ENCODE measurements at regions not wholly inside any gene's neighbourhood (a gene's known extent, or its start where the extent isn't known, plus 50 kb on each side); places are given as distances from the start of the nearest gene placed in this dataset.

- Histone ChIP-seq H3K4me1 (ENCODE audit: control insufficient read depth, insufficient read depth, low read length) (peaks cover 29% of the 10 kb centered on the region), H3K4me3 (ENCODE audit: low read depth, low read length) (no peak overlapping the region)
- WGBS (ENCODE audit: insufficient coverage): 64% methylated on average over 1 of the region's 3 CpGs
Measured at GRCh38 chr11:8740129-8740528, 57.5 kb downstream of the RPL27A start.

GRCh38 chr11:8744423-8744822, 61.8 kb downstream of the RPL27A start:
- Histone ChIP-seq H3K4me1 (ENCODE audit: control insufficient read depth, insufficient read depth, low read length) (peaks cover 24% of the 10 kb centered on the region), H3K36me3 (ENCODE audit: control insufficient read depth, insufficient read depth, low read length) (peaks cover 2% of the 10 kb centered on the region), H3K4me3 (ENCODE audit: low read depth, low read length) (no peak overlapping the region), H3K27me3 (ENCODE audit: control insufficient read depth, insufficient read depth, low read length) (no peaks in the 10 kb centered on the region), H3K9me3 (ENCODE audit: control insufficient read depth, insufficient read depth, low read length) (no peaks in the 10 kb centered on the region), H3K27ac (ENCODE audit: low read depth, low read length) (no peak overlapping the region)
- DNase-seq (ENCODE audit: low read depth in 4 of 6, low spot score in 6 of 6): no peak
- WGBS (ENCODE audit: insufficient coverage): no CpG with 5 or more reads among the region's 1 CpG

More at GRCh38 chr11:8740129-8740528, 57.5 kb downstream of the RPL27A start:
- Histone ChIP-seq H3K27ac (ENCODE audit: low read depth, low read length) (peak overlapping the region; percentile 22), H3K9me3 (ENCODE audit: control insufficient read depth, insufficient read depth, low read length) (no peaks in the 10 kb centered on the region), H3K36me3 (ENCODE audit: control insufficient read depth, insufficient read depth, low read length) (peaks cover 15% of the 10 kb centered on the region), H3K27me3 (ENCODE audit: control insufficient read depth, insufficient read depth, low read length) (no peaks in the 10 kb centered on the region)
- DNase-seq (ENCODE audit: low read depth in 4 of 6, low spot score in 6 of 6): no peak

GRCh38 chr11:8745431-8746253, 63.0 kb downstream of the RPL27A start:
- peaks cover 20% of the 10 kb centered on the region for H3K4me1 ChIP-seq (ENCODE audit: control insufficient read depth, insufficient read depth, low read length)
- H3K36me3 ChIP-seq (ENCODE audit: control insufficient read depth, insufficient read depth, low read length): peaks cover 2% of the 10 kb centered on the region
- H3K27ac ChIP-seq (ENCODE audit: low read depth, low read length): no peak overlapping the region
- DNase-seq (ENCODE audit: low read depth in 4 of 6, low spot score in 6 of 6): no peak
- H3K27me3 ChIP-seq (ENCODE audit: control insufficient read depth, insufficient read depth, low read length): no peaks in the 10 kb centered on the region
- H3K4me3 ChIP-seq (ENCODE audit: low read depth, low read length): no peak overlapping the region
- no peaks in the 10 kb centered on the region for H3K9me3 ChIP-seq (ENCODE audit: control insufficient read depth, insufficient read depth, low read length)
- WGBS (ENCODE audit: insufficient coverage): 83% methylated on average over 4 of the region's 6 CpGs

- WGBS (ENCODE audit: insufficient coverage): 50% methylated on average over 1 of the region's 2 CpGs
- Histone ChIP-seq H3K27ac (ENCODE audit: low read depth, low read length) (no peak overlapping the region), H3K9me3 (ENCODE audit: control insufficient read depth, insufficient read depth, low read length) (no peaks in the 10 kb centered on the region), H3K27me3 (ENCODE audit: control insufficient read depth, insufficient read depth, low read length) (no peaks in the 10 kb centered on the region), H3K4me1 (ENCODE audit: control insufficient read depth, insufficient read depth, low read length) (peaks cover 14% of the 10 kb centered on the region), H3K36me3 (ENCODE audit: control insufficient read depth, insufficient read depth, low read length) (peaks cover 2% of the 10 kb centered on the region), H3K4me3 (ENCODE audit: low read depth, low read length) (no peak overlapping the region)
- DNase-seq (ENCODE audit: low read depth in 4 of 6, low spot score in 6 of 6): no peak
Measured at GRCh38 chr11:8746331-8746974, 63.9 kb downstream of the RPL27A start.

GRCh38 chr11:8747173-8747572, 64.6 kb downstream of the RPL27A start:
- DNase-seq (ENCODE audit: low read depth in 4 of 6, low spot score in 6 of 6): no peak
- Histone ChIP-seq H3K4me3 (ENCODE audit: low read depth, low read length) (no peak overlapping the region), H3K9me3 (ENCODE audit: control insufficient read depth, insufficient read depth, low read length) (no peaks in the 10 kb centered on the region), H3K4me1 (ENCODE audit: control insufficient read depth, insufficient read depth, low read length) (peaks cover 7% of the 10 kb centered on the region), H3K27ac (ENCODE audit: low read depth, low read length) (no peak overlapping the region), H3K36me3 (ENCODE audit: control insufficient read depth, insufficient read depth, low read length) (peaks cover 2% of the 10 kb centered on the region), H3K27me3 (ENCODE audit: control insufficient read depth, insufficient read depth, low read length) (no peaks in the 10 kb centered on the region)

- no peak overlapping the region for H3K27ac ChIP-seq (ENCODE audit: low read depth, low read length)
- H3K27me3 ChIP-seq (ENCODE audit: control insufficient read depth, insufficient read depth, low read length): no peaks in the 10 kb centered on the region
- H3K9me3 ChIP-seq (ENCODE audit: control insufficient read depth, insufficient read depth, low read length): no peaks in the 10 kb centered on the region
- no peak overlapping the region for H3K4me3 ChIP-seq (ENCODE audit: low read depth, low read length)
- no peak for DNase-seq (ENCODE audit: low read depth in 4 of 6, low spot score in 6 of 6)
- 100% methylated on average over 1 of the region's 2 CpGs for WGBS (ENCODE audit: insufficient coverage)
- peaks cover 7% of the 10 kb centered on the region for H3K4me1 ChIP-seq (ENCODE audit: control insufficient read depth, insufficient read depth, low read length)
- H3K36me3 ChIP-seq (ENCODE audit: control insufficient read depth, insufficient read depth, low read length): peaks cover 2% of the 10 kb centered on the region
Measured at GRCh38 chr11:8748317-8748716, 65.7 kb downstream of the RPL27A start.

- Histone ChIP-seq H3K27ac (ENCODE audit: low read depth, low read length) (no peak overlapping the region), H3K4me1 (ENCODE audit: control insufficient read depth, insufficient read depth, low read length) (peaks cover 7% of the 10 kb centered on the region), H3K4me3 (ENCODE audit: low read depth, low read length) (no peak overlapping the region), H3K36me3 (ENCODE audit: control insufficient read depth, insufficient read depth, low read length) (peaks cover 2% of the 10 kb centered on the region), H3K9me3 (ENCODE audit: control insufficient read depth, insufficient read depth, low read length) (no peaks in the 10 kb centered on the region), H3K27me3 (ENCODE audit: control insufficient read depth, insufficient read depth, low read length) (no peaks in the 10 kb centered on the region)
- no peak for DNase-seq (ENCODE audit: low read depth in 4 of 6, low spot score in 6 of 6)
- 100% methylated on average over 1 of the region's 2 CpGs for WGBS (ENCODE audit: insufficient coverage)
Measured at GRCh38 chr11:8749202-8749601, 66.6 kb downstream of the RPL27A start.

GRCh38 chr11:8754241-8754640, 71.6 kb downstream of the RPL27A start:
- H3K4me1 ChIP-seq (ENCODE audit: control insufficient read depth, insufficient read depth, low read length): peaks cover 13% of the 10 kb centered on the region
- DNase-seq (ENCODE audit: low read depth in 4 of 6, low spot score in 6 of 6): no peak
- no peaks in the 10 kb centered on the region for H3K27me3 ChIP-seq (ENCODE audit: control insufficient read depth, insufficient read depth, low read length)
- no peaks in the 10 kb centered on the region for H3K9me3 ChIP-seq (ENCODE audit: control insufficient read depth, insufficient read depth, low read length)
- peaks cover 4% of the 10 kb centered on the region for H3K36me3 ChIP-seq (ENCODE audit: control insufficient read depth, insufficient read depth, low read length)
- no CpG with 5 or more reads among the region's 1 CpG for WGBS (ENCODE audit: insufficient coverage)
- H3K4me3 ChIP-seq (ENCODE audit: low read depth, low read length): no peak overlapping the region
- H3K27ac ChIP-seq (ENCODE audit: low read depth, low read length): no peak overlapping the region

- no peak for DNase-seq (ENCODE audit: low read depth in 4 of 6, low spot score in 6 of 6)
- 100% methylated on average over 1 of the region's 1 CpG for WGBS (ENCODE audit: insufficient coverage)
- no peak overlapping the region for H3K4me3 ChIP-seq (ENCODE audit: low read depth, low read length)
- no peaks in the 10 kb centered on the region for H3K9me3 ChIP-seq (ENCODE audit: control insufficient read depth, insufficient read depth, low read length)
- H3K4me1 ChIP-seq (ENCODE audit: control insufficient read depth, insufficient read depth, low read length): peaks cover 20% of the 10 kb centered on the region
- no peak overlapping the region for H3K27ac ChIP-seq (ENCODE audit: low read depth, low read length)
- H3K36me3 ChIP-seq (ENCODE audit: control insufficient read depth, insufficient read depth, low read length): peaks cover 4% of the 10 kb centered on the region
- H3K27me3 ChIP-seq (ENCODE audit: control insufficient read depth, insufficient read depth, low read length): no peaks in the 10 kb centered on the region
Measured at GRCh38 chr11:8756201-8756600, 73.6 kb downstream of the RPL27A start.

GRCh38 chr11:8757047-8757446, 74.5 kb downstream of the RPL27A start:
- Histone ChIP-seq H3K36me3 (ENCODE audit: control insufficient read depth, insufficient read depth, low read length) (peaks cover 4% of the 10 kb centered on the region), H3K4me1 (ENCODE audit: control insufficient read depth, insufficient read depth, low read length) (peaks cover 28% of the 10 kb centered on the region), H3K9me3 (ENCODE audit: control insufficient read depth, insufficient read depth, low read length) (no peaks in the 10 kb centered on the region), H3K27ac (ENCODE audit: low read depth, low read length) (no peak overlapping the region), H3K27me3 (ENCODE audit: control insufficient read depth, insufficient read depth, low read length) (no peaks in the 10 kb centered on the region), H3K4me3 (ENCODE audit: low read depth, low read length) (no peak overlapping the region)
- 94% methylated on average over 2 of the region's 2 CpGs for WGBS (ENCODE audit: insufficient coverage)
- no peak for DNase-seq (ENCODE audit: low read depth in 4 of 6, low spot score in 6 of 6)

Measured in spinal cord (tissue), 9 donors.